GM12872 (cell line): ENCODE measurements at regions not wholly inside any gene's neighbourhood (a gene's known extent, or its start where the extent isn't known, plus 50 kb on each side); places are given as distances from the start of the nearest gene placed in this dataset.
A peak's percentile ranks its signal among the peaks of the same experiment; 100 is the strongest.

ENCODE experiments used
- TF ChIP-seq, protein P1 (sequence below): IDR thresholded peaks from 3 replicates; pipeline ENCODE4 v1.5.1; 2011; ENCODE audit warnings: low read depth, mild to moderate bottlenecking, low read length, moderate library complexity; ENCODE audit not compliant: insufficient read depth

- TF ChIP-seq, protein P1, sequence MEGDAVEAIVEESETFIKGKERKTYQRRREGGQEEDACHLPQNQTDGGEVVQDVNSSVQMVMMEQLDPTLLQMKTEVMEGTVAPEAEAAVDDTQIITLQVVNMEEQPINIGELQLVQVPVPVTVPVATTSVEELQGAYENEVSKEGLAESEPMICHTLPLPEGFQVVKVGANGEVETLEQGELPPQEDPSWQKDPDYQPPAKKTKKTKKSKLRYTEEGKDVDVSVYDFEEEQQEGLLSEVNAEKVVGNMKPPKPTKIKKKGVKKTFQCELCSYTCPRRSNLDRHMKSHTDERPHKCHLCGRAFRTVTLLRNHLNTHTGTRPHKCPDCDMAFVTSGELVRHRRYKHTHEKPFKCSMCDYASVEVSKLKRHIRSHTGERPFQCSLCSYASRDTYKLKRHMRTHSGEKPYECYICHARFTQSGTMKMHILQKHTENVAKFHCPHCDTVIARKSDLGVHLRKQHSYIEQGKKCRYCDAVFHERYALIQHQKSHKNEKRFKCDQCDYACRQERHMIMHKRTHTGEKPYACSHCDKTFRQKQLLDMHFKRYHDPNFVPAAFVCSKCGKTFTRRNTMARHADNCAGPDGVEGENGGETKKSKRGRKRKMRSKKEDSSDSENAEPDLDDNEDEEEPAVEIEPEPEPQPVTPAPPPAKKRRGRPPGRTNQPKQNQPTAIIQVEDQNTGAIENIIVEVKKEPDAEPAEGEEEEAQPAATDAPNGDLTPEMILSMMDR = no peak
Observed at GRCh38 chr2:77938462-77938861, 416.3 kb upstream of the LRRTM4 start.

- TF ChIP-seq, protein P1 = no peak
Observed at GRCh38 chr2:77939370-77939769, 417.2 kb upstream of the LRRTM4 start.

DNA sequence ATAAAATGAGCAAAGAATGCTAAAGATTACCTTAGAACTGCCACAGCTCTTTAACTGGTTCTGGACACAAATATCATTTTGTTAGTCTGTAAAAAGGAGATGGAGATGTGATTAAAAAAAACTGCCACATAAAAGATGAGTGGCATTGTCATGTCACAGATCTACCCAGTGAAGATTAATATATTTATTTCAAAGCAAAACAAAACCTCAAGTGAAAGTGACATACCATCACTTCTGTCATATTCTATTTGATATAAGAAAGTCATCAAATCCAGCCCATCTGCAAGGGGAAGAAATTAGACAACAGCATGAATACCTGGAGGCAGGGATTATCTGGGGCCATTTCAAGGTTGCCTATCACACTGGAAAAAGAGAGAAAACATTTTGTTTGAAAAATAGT lies 417.6 kb upstream of the LRRTM4 start:
- TF ChIP-seq, protein P1 = no peak

DNA sequence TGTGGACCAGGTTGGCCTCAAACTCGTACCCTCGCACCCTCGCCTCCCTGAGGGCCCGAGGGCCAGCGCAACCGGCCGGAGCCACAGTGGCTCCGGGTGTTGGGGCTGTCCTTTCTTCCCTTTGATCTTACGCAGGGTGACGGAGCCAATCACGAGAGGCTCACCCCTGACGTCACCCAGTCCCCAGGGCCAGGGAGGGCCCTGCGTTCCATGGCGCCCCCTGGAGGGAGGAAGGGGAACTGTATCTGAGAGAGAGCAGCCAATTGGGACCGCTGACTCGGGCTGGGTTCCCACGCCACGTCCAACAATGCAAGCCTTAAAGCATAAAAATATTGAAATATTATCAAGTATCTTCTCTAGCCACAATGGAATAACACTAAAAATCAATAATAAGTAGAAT lies 432.8 kb upstream of the LRRTM4 start:
- TF ChIP-seq, protein P1 = peak; percentile 42; the same call in 2 of the 3 replicates

GRCh38 chr2:77962943-77963342 lies 440.8 kb upstream of the LRRTM4 start:
- TF ChIP-seq, protein P1 = no peak

DNA sequence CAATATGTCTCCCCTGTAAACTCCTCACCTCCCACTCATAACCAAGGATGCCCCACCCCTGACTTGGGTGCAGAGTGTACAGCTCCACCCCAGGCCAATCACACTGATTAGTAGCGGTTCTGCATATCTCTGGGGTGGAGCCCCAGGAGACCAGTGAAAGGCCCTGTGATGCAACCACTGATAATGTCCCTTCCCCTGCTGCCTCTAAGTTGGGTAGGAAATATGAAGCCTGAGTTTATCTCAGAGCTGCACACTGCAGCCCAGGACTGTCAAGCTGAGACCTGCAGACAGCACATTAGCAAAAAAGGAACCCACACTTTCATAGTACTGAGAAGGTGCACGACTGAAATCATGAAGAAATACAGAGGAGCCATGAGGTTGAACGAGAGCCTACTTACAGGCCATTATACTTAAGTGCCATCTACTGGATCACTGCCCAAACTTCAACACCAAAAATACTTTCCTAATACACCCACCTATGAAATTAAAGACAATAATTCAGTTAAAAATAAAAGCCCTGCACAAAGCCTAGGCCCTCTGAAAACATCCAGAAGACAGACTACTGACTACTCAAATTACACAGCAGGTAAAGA lies 455.4 kb upstream of the LRRTM4 start:
- TF ChIP-seq, protein P1 = no peak

GRCh38 chr2:77995161-77995560 lies 473.0 kb upstream of the LRRTM4 start:
- TF ChIP-seq, protein P1 = no peak
